ENCODE measurements at regions not wholly inside any gene's neighbourhood (a gene's known extent, or its start where the extent isn't known, plus 50 kb on each side); places are given as distances from the start of the nearest gene placed in this dataset.

- Histone ChIP-seq H3K36me3 (ENCODE audit: control insufficient read depth, insufficient read depth, low read length) (no peaks in the 10 kb centered on the region), H3K27me3 (ENCODE audit: control insufficient read depth, insufficient read depth, low read length) (no peaks in the 10 kb centered on the region), H3K4me3 (ENCODE audit: low read depth, low read length) (no peak overlapping the region)
- TF ChIP-seq, protein P1, sequence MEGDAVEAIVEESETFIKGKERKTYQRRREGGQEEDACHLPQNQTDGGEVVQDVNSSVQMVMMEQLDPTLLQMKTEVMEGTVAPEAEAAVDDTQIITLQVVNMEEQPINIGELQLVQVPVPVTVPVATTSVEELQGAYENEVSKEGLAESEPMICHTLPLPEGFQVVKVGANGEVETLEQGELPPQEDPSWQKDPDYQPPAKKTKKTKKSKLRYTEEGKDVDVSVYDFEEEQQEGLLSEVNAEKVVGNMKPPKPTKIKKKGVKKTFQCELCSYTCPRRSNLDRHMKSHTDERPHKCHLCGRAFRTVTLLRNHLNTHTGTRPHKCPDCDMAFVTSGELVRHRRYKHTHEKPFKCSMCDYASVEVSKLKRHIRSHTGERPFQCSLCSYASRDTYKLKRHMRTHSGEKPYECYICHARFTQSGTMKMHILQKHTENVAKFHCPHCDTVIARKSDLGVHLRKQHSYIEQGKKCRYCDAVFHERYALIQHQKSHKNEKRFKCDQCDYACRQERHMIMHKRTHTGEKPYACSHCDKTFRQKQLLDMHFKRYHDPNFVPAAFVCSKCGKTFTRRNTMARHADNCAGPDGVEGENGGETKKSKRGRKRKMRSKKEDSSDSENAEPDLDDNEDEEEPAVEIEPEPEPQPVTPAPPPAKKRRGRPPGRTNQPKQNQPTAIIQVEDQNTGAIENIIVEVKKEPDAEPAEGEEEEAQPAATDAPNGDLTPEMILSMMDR (IDR thresholded peaks at IDR 0.05; ENCODE audit: insufficient read depth, low read depth, low read length), result no peak
- CTCF ChIA-PET, result no interaction called here
- no peak for DNase-seq (ENCODE audit: low read depth)
- POLR2A ChIA-PET, result no interaction called here
Measured at GRCh38 chr17:79444198-79444597, 166.7 kb downstream of the RBFOX3 start.

- Histone ChIP-seq H3K27me3 (ENCODE audit: control insufficient read depth, insufficient read depth, low read length) (no peaks in the 10 kb centered on the region), H3K36me3 (ENCODE audit: control insufficient read depth, insufficient read depth, low read length) (no peaks in the 10 kb centered on the region), H3K4me3 (ENCODE audit: low read depth, low read length) (no peak overlapping the region)
- CTCF ChIA-PET, result no interaction called here
- POLR2A ChIA-PET, result no interaction called here
- TF ChIP-seq, protein P1 (IDR thresholded peaks at IDR 0.05; ENCODE audit: insufficient read depth, low read depth, low read length), result no peak
- DNase-seq (ENCODE audit: low read depth), result no peak
Measured at GRCh38 chr17:79443026-79443425, 167.8 kb downstream of the RBFOX3 start.

DNA sequence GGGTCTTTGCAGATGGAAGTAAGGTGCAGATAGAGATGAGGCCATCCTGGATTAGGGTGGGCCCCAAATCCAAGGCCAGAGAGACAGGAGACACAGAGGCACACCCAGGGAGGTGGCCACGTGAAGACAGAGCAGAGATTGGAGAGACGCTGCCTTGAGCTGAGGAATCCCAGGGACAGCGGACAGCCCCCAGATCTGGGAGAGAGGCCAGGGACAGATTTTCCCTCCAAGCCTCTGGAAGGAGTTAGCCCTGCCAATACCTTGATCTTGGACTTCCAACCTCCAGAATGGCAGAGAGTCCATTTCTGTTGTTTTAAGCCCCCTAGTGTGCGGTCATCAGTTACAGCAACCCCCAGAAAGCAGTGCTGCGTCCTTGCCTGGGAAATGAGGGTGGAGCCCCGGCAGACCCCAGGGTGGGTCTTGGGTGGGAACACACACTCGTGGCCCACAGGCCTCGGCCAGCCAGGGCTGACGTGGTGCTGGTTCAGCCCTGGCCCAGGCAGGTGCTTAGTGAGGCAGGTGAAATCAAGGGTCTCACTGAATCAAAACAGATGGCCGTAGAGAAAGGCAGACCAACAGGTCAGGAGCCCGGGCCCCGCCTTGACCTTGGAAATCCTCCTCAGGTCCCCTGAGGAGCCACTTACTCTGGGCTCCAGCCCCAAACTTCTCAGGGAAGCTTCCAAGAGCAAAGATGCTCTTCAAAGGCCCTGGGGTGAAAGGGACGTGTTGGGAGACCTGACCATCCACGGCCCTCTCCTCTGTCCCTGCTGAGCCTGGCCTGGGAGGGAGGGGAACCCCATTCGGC lies 169.3 kb downstream of the RBFOX3 start:
- no peaks in the 10 kb centered on the region for H3K36me3 ChIP-seq (ENCODE audit: control insufficient read depth, insufficient read depth, low read length)
- no peaks in the 10 kb centered on the region for H3K27me3 ChIP-seq (ENCODE audit: control insufficient read depth, insufficient read depth, low read length)
- ChIA-PET CTCF (no interaction called here), POLR2A (no interaction called here)
- DNase-seq (ENCODE audit: low read depth), result no peak
- H3K4me3 ChIP-seq (ENCODE audit: low read depth, low read length), result no peak overlapping the region
- TF ChIP-seq, protein P1 (IDR thresholded peaks at IDR 0.05; ENCODE audit: insufficient read depth, low read depth, low read length), result no peak

- no peak overlapping the region for H3K4me3 ChIP-seq (ENCODE audit: low read depth, low read length)
- CTCF ChIA-PET, result no interaction called here
- DNase-seq (ENCODE audit: low read depth), result no peak
- H3K36me3 ChIP-seq (ENCODE audit: control insufficient read depth, insufficient read depth, low read length), result no peaks in the 10 kb centered on the region
- POLR2A ChIA-PET, result no interaction called here
- H3K27me3 ChIP-seq (ENCODE audit: control insufficient read depth, insufficient read depth, low read length), result no peaks in the 10 kb centered on the region
- TF ChIP-seq, protein P1 (IDR thresholded peaks at IDR 0.05; ENCODE audit: insufficient read depth, low read depth, low read length), result no peak
Measured at GRCh38 chr17:79440251-79440650, 170.6 kb downstream of the RBFOX3 start.

- ChIA-PET POLR2A (no interaction called here), CTCF (no interaction called here)
- DNase-seq (ENCODE audit: low read depth), result no peak
- TF ChIP-seq, protein P1 (IDR thresholded peaks at IDR 0.05; ENCODE audit: insufficient read depth, low read depth, low read length), result no peak
- Histone ChIP-seq H3K36me3 (ENCODE audit: control insufficient read depth, insufficient read depth, low read length) (no peaks in the 10 kb centered on the region), H3K27me3 (ENCODE audit: control insufficient read depth, insufficient read depth, low read length) (no peaks in the 10 kb centered on the region), H3K4me3 (ENCODE audit: low read depth, low read length) (no peak overlapping the region)
Measured at GRCh38 chr17:79439493-79439892, 171.4 kb downstream of the RBFOX3 start.

Data from BJ (cell line).